Epithelial cell of prostate (primary cell): ENCODE measurements at regions not wholly inside any gene's neighbourhood (a gene's known extent, or its start where the extent isn't known, plus 50 kb on each side); places are given as distances from the start of the nearest gene placed in this dataset.

Experiments
- DNase-seq: peaks from one replicate; pipeline ENCODE4 v3.0.0-alpha.2; 2011; ENCODE audit warnings: low read depth, low spot score
- H3K27ac ChIP-seq: fragments of 450-650 bp; 2 replicates; pipeline ENCODE4 v1.5.1; 2017; ENCODE audit warnings: mild to moderate bottlenecking

DNA sequence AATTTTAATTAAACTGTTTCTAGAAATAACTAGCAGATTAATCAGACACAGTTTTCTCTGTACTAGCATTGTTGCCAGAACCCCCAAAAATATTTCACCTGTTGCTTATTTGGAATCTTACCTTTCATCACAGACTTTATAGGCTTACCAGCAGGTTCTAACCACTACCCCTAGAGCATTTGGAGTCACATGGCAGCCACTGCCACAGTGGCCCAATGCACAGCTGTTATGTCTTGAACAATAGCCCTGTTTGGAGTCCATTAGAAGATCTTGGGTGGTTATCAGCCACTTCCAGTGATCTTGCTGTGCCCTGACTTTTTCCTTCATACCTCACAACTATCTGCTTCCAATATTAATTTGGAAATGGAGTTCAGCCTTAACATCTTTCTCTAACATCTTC, 186.2 kb upstream of the TANK start:
- H3K27ac ChIP-seq, result no peak overlapping the region

DNA sequence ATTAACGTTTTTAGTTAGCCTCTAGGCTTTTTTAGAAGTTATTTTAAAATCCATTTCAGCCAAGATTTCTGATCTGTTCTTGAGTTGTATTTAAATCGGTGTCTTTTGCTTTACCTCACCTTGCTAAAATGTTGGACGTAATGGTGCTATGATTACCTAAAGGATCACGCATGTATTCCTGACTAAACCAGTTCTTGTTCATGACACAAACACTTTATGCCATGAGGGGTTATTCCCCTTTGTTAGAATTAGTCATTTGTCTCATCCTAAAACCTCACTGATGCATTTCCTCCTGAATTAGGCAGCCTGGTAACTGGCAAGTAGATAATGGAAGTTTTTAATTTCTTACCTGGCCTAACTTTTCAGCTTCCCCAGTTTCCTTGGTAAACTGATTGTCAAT, 185.4 kb upstream of the TANK start:
- H3K27ac ChIP-seq, result no peak overlapping the region
- peak; percentile 53 for DNase-seq

More for the DNA sequence above, 186.2 kb upstream of the TANK start:
- no peak for DNase-seq

DNA sequence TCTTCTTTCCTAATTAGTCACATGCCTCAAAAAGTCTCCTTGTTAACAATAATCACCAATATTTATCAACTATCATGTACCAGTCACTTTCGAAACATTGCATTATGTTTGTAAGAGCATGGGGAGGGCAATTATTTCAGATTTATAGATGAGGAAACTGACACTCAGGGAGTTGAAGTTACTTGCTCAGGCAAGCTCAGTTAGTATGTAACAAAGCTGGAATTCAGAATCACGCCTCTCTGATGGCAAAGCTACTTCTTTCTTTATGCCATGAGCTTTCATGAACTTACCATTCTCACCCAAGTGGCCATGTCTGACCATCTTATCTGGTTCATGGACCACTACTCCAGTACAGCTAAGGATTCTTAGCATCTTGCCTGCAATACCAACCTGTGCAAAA, 183.4 kb upstream of the TANK start:
- DNase-seq, result no peak
- no peak overlapping the region for H3K27ac ChIP-seq

DNA sequence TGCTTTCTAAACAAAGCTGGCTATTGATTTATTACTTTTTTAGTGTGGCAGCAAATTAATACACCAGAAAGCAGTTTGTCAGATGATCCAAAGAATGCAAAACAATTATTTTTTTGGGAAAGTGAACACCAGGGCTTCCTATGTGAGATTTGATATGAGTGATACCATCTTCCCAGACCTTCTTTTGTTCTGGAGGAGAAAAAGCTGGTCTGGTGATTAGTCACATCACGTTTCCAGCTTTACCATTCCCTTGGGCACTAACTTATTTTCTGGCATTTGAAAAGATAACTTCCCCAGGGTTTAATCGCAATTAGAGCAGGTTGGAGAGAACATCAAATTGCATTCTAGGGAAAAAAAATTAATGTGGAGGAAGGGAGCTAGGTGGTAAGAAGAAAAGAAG, 182.9 kb upstream of the TANK start:
- DNase-seq, result no peak
- no peak overlapping the region for H3K27ac ChIP-seq

DNA sequence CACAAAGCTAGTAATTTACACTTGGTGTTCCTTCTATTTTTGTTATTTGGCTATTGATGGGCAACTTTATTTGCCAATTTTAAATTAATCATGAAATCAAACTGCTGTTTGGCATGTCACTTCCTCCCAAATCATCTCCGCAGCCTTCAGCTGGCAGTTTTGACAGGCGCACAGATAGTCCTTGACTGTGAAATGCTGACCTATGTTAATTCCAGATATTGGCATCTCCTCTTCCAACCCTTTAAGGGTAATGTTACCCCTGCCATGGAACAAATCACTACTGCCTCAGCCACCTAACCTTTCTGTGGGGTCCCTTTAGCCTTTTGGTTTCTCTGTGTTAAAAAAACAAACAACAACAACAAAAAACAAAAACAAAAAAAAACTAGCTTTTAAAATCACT, 182.4 kb upstream of the TANK start:
- no peak for DNase-seq
- no peak overlapping the region for H3K27ac ChIP-seq

DNA sequence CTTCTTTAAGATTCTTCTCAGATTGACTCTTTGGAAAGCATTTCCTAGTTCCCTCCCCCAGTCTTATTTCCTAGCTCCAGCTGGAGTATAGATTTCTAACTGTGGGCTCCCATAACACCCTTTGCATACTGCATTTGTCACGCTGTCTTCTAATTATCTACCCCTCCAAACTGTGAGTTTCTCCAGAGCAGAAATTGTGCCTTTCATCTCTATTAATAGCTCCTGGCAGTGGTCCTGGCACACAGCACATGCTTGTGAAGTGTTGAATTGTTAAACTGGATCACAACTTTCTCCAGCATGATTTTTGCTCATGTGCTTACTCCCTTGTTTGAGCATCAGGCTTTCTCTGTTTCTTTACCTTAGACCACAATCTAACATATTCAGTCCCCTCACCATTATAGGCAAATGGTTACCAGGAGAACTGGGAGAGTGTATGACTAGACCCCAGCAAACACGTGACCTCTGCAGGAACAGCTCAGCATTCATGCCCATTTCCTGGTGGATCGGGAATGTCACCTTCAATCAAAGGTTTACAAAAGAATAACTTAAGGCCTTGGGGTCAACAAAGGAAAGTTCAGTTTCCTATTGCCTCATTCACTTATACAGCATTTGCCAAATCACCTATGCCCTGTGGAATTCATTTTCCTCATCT, 175.7 kb upstream of the TANK start:
- no peak overlapping the region for H3K27ac ChIP-seq
- DNase-seq, result no peak

DNA sequence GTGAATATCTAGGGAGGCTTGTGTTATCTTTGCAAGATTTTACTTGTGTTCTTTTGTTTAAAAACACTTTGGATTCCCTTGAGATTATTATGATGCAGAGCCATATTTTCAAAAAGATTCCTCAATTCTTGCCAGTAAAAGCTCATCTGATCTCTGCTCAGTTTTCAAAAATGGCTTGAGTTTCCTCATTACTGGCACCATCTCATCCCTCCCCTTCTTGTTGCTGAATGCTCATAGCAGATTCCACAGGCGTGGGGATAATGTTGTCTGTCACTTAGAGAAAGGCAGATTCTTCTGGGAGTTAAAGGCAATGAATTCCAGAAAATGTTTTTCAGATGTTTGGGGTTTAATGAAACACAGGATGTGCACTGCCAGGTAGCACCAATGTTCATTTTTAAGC, 170.4 kb upstream of the TANK start:
- no peak for DNase-seq

DNA sequence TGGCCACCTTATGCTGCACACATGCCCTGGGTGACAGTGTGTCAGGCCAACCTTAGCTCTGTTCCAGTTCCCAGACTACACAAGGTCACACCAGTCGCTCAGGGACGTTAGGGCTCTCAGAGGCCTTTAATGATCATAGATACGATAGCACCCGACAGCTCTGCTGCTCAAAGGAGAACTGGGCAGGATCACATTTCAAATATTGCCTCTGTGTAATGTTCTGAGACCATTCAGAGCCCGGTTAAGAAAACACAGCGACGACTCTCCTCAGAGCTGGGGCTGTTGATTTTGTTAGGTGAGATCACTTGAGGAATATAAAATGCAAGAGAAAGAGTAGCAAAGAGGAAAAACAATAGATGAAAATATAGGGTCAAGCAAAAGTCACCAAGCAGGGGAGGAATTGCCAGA, 166.6 kb upstream of the TANK start:
- no peak overlapping the region for H3K27ac ChIP-seq
- no peak for DNase-seq

More for the DNA sequence above, 170.4 kb upstream of the TANK start:
- no peak overlapping the region for H3K27ac ChIP-seq

DNA sequence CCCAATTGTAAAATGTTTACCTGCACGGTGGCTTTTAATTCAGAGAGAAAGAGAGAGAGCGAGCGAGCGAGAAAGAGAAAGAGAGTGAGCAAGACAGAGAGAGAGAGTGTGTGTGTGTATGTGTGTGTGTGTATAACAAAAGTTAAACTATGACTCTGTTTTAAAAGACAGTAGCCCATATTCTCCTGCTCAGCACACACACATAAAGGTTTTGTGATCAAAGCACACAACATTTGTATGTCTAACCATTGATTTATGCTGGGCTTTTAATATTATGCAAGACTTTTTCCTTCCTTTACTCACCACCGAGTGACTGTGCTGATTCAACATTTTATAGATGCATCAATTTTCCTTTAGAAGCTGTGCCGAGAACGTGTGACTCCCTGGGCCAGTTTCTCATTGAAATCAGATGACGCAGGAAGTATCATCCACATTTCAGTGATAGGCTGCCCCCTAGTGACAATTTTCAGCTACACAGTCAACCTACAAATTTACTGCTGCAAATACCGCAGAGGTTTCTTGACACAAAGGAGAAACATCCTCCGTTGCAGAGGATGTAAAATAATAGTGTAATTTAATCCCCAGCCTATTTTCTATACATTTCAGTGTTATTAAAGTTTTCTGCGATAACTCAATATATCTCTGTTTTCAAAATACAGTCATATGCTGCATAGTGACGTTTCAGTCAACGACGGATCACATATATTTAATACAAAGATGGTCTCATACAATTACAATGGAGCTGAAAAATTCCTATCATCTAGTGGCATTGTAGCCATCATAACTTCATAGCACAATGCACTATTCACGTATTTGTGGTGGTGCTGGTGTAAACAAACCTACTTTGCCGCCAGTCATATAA, 165.9 kb upstream of the TANK start:
- H3K27ac ChIP-seq, result no peak overlapping the region
- peak; percentile 86 for DNase-seq

DNA sequence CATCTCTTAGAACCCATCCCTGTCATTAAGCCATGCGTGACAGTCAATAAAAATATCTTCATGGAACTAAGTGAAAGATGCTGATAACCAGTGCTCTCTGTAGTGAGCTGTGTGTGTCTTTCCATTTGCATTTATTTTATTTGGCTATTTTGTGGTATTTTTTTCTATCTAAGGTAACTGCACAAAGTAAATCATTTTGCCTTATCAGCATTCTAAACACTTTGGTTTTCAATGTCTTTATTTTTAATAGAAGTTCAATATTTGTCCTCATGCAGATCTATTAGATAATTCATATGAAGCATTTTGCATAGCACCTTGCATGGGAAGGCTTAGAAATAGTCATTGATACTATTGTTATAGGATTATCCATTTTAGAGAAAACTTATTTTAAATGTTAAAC, 163.6 kb upstream of the TANK start:
- H3K27ac ChIP-seq, result no peak overlapping the region
- DNase-seq, result no peak

DNA sequence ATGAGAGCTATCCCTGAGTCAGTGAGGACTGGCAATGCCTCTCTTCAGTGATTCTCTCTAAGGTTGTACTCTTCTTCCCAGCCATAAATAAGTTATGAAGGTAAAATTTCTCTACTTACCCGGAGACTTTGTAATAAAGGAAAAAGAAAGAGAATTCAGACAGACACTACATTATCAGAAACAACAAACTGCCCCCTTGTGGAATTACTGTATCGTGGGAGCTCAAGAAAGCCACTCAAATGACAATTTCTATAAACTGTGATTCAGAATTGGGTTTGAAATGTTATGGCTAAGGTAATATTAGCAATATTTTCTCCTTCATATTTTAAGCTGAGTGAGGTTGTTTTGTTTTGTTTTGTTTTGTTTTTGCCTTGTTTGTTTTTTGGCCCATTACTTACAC, 155.8 kb upstream of the TANK start:
- DNase-seq, result no peak
- no peak overlapping the region for H3K27ac ChIP-seq

DNA sequence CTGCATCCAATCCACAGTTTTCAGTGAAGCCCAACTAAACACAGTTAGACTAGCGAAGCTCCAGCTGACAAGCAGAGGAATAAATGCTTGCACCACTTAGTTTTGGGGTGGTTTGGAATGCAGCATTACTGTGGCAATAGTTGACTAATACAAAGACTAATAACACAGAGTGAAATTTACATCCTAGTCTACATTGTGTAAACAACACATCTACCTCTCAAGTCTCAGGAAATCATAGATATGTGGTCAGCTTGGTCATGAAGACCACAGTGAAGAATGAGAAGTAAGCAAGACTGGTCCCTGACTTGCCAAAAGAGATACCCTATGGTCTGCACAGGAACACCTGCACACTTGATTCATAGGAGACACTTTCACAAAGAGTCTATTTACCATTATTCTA, 155.1 kb upstream of the TANK start:
- no peak for DNase-seq
- H3K27ac ChIP-seq, result no peak overlapping the region

DNA sequence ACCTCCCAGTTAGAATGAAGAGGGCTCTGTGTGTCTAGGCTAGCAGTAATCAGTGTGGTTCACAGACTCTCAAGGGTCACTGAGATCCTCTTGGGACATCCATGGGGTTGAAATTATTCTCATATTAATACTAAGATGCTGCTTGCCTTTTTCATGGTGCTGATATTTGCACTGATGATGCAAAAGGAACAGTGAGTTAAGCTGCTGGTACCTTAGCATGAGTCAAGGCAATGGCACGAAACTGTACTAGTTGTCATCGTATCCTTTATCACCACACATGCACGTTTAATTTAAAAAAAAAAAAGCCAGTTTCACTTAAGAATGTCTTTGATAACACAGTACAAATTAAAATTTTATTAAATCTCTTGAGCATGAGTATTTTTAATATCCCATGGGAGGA, 151.9 kb upstream of the TANK start:
- no peak for DNase-seq

DNA sequence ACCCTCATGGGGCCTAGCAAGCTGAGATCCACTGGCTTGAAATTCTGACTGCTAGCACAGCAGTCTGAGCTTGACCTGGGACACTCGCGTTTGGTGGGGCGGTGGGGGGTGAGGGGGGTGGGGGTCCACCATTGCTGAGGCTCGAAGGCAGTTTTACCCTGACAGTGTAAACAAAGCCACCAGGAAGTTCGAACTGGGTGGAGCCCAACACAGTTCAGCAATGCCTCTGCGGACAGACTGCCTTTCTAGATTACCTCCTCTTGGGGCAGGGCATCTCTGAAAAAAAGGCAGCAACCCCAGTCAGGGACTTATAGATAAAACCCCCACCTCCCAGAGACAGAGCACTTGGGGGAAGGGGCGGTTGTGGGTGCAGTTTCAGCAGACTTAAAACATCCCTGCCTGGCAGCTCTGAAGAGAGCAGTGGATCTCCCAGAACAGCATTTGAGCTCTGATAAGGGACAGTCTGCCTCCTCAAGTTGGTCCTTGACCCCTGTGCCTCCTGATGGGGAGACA, 149.7 kb upstream of the TANK start:
- no peak overlapping the region for H3K27ac ChIP-seq

More for the DNA sequence above, 151.9 kb upstream of the TANK start:
- H3K27ac ChIP-seq, result no peak overlapping the region

DNA sequence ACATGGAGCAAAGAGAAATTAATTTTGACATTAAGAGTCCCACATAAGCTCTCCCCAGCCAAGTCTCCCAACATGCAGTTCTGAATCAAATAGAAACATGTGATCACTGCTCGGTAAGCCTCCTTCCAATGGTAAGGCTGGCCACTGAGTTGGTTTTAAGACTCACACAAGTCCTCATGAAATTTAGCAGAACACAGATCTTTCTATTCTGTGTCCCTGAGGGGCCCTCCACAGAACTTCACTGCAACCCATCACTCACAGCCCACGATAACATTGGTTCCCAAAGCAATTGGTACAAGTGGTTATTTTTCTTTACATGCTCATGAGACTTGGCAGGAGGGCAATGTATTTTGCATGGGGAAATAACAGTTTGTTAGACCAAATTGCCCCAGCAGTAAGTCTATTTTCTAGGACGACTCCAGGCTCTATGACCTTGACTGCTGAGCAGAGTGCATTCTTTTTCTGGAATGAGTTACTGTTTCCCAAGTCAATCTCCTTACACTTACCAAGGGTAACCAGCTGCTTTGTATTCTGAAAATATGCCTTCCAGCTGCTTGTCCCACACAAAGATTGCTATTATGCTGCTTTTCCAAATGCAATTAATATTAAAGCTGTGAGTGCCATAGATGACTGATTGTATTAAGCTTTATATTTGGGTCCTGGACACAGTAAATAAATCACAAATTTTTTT, 142.3 kb upstream of the TANK start:
- H3K27ac ChIP-seq, result no peak overlapping the region
- no peak for DNase-seq

More for the DNA sequence above, 149.7 kb upstream of the TANK start:
- no peak for DNase-seq

DNA sequence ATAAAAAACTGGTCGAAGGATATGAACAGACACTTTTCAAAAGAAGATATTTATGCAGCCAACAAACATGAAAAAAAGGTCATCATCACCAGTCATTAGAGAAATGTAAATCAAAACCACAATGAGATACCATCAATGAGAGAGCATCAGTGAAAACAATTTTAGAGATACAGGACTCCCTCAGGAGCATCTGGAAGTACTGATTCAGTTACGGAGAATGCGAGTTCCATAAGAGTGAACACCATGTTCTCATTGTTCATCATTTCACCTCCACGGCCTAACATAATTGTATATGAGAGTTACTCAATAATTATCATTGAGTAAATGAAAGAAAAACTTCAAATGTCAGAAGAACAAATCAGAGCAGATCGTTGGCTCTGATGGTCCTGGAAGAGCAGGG, 140.9 kb upstream of the TANK start:
- H3K27ac ChIP-seq, result no peak overlapping the region
- no peak for DNase-seq

DNA sequence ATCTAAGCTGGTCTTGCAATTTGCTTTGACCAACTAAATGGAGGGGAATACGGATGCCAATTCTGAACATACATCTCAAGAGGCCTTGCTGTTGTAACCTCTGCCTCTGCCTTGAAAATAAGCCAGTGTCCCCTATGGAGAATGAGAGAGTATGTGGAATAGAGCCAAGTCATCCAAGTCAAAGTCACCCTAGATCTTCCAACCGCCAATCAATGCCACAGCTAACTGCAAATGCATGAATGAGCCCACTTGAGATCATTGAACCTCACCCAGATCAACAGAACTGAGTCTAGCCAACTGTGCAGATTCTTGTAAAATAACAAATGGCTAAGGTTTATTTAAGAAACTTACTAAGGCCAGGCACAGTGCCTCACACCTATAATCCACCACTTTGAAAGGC, 139.8 kb upstream of the TANK start:
- no peak for DNase-seq

DNA sequence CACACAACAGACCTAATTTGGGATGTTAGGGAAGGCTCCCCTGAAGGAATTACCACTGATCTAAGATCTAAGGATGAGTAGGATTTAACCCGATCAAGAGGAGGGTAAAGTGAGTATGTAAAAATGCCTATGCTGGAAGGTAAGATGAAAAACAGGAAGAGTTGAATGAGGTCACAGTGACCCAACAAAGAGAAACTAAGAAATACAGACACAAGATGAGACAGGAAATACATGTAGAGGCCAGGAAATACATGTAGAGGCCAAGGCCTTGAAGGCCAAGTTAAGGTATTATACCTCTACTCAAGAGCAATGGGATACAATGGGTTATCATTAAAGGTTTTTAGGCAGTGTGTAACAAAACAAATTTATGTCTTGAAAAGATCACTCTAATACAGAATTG, 131.6 kb upstream of the TANK start:
- no peak overlapping the region for H3K27ac ChIP-seq
- peak; percentile 14 for DNase-seq

More for the DNA sequence above, 139.8 kb upstream of the TANK start:
- no peak overlapping the region for H3K27ac ChIP-seq

DNA sequence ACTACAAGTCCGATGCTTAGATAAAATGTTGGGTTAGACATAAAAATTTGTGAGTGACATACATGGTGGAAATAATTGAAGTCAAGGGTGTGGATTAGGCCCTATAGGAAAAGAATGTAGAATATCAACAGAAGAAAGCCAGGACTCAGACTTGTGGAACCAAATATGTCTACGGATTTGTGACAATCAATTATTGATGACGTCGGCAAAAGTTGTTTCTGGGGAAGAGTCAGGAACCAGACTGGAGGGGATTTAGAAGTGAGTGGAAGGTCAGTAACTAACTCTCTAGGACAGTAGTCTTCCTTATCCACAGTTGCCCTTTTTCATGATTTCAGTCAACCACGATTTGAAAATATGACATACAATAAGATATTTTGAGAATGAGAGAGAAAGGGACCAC, 130.9 kb upstream of the TANK start:
- no peak overlapping the region for H3K27ac ChIP-seq
- DNase-seq, result no peak

DNA sequence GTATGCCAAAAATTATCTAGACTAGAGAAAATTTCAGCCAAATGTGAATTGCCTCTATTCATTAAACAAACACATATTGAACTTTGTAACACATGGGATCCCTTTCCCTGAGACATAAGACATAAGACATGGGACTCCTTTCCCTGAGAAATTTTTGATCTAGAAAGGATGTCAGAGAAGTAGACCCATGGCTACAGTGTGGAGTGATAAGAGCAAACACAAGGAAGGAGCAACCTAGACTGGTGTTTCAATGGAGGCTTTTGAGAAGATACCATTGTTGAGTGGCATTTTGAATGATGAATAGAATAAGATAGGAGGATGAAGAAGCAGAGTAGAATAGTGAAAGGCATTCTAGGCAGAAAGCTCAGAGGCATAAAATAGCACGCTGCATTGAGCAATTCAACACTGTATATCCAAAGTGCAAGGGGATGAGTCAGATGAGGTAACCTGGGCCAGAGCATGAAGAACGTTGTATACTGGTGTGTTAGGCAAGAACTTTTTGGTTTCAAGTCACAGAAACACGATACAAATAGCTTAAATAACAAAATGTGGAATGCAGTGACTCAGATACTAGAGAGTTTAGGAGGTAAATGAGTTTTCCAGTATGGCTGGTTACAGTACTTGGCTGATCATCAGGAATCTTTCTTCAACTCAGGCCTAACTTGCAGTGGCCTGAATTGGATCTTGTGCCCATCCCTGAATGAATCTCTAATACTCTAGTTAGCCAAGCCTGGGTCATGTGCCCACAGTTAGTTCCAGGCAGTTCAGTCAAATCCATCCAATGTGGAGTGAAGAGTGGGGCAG, 129.8 kb upstream of the TANK start:
- H3K27ac ChIP-seq, result peak overlapping the region; percentile 77

More for the DNA sequence above, 129.8 kb upstream of the TANK start:
- peak; percentile 93 for DNase-seq
